ENCODE measurements at regions not wholly inside any gene's neighbourhood (a gene's known extent, or its start where the extent isn't known, plus 50 kb on each side); places are given as distances from the start of the nearest gene placed in this dataset.
A peak's percentile ranks its signal among the peaks of the same experiment; 100 is the strongest.

GRCh38 chr20:1754749-1755148 lies 97.2 kb upstream of the SIRPG start:
- TF ChIP-seq TRAFD1 (CRISPR knock-in tag; IDR thresholded peaks at IDR 0.05; ENCODE audit: borderline replicate concordance): no peak
- TF ChIP-seq PTBP1 (IDR thresholded peaks at IDR 0.05; ENCODE audit: low read depth, low read length, poor library complexity, severe bottlenecking): no peak
- TF ChIP-seq POLR2A (IDR thresholded peaks at IDR 0.05; ENCODE audit: insufficient read depth in 1 of 2, low read depth in 2 of 2, low read length in 2 of 2): no peak
- TF ChIP-seq SP2 (CRISPR knock-in tag; IDR thresholded peaks at IDR 0.05): no peak
- TF ChIP-seq ZNF383 (CRISPR knock-in tag; IDR thresholded peaks at IDR 0.05; ENCODE audit: borderline replicate concordance): no peak
- no peak for TF ChIP-seq MYNN (CRISPR knock-in tag; IDR thresholded peaks at IDR 0.05; ENCODE audit: low read depth)
- peak; percentile 94 for TF ChIP-seq MNT (IDR thresholded peaks at IDR 0.05)
- no peak for TF ChIP-seq POLR2AphosphoS5 (IDR thresholded peaks at IDR 0.05; ENCODE audit: low read depth, low read length)
- TF ChIP-seq, protein P1, sequence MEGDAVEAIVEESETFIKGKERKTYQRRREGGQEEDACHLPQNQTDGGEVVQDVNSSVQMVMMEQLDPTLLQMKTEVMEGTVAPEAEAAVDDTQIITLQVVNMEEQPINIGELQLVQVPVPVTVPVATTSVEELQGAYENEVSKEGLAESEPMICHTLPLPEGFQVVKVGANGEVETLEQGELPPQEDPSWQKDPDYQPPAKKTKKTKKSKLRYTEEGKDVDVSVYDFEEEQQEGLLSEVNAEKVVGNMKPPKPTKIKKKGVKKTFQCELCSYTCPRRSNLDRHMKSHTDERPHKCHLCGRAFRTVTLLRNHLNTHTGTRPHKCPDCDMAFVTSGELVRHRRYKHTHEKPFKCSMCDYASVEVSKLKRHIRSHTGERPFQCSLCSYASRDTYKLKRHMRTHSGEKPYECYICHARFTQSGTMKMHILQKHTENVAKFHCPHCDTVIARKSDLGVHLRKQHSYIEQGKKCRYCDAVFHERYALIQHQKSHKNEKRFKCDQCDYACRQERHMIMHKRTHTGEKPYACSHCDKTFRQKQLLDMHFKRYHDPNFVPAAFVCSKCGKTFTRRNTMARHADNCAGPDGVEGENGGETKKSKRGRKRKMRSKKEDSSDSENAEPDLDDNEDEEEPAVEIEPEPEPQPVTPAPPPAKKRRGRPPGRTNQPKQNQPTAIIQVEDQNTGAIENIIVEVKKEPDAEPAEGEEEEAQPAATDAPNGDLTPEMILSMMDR (CRISPR knock-in tag; IDR thresholded peaks at IDR 0.05): no peak
- TF ChIP-seq MAFK (conservative IDR thresholded peaks at IDR 0.05 in 1 of 2, IDR thresholded peaks at IDR 0.05 in 1 of 2; ENCODE audit: low read length in 2 of 2): no peak

Data from HepG2 (cell line).